GM12878 (cell line): ENCODE measurements at regions not wholly inside any gene's neighbourhood (a gene's known extent, or its start where the extent isn't known, plus 50 kb on each side); places are given as distances from the start of the nearest gene placed in this dataset.
A peak's percentile ranks its signal among the peaks of the same experiment; 100 is the strongest.

Experiments used
- MXI1 ChIP-seq: fragments of 150-350 bp; IDR thresholded peaks from 2 replicates; pipeline ENCODE4 v1.6.1; 2011; ENCODE audit warnings: low read depth, mild to moderate bottlenecking, inconsistent platforms, low read length, improper control_type of control experiment
- POLR2A ChIP-seq: IDR thresholded peaks from 2 replicates; pipeline ENCODE4 v1.6.1; 2011; ENCODE audit warnings: low read depth, mild to moderate bottlenecking, low read length
- RAD51 ChIP-seq: fragments of 450-650 bp; IDR thresholded peaks from 2 replicates; pipeline ENCODE4 v1.6.1; 2016; ENCODE audit warnings: moderate library complexity, mild to moderate bottlenecking, inconsistent platforms
- RCOR1 ChIP-seq: conservative IDR thresholded peaks from 2 replicates; pipeline ENCODE4 v1.6.1; 2012; ENCODE audit warnings: low read depth, low read length, improper control_type of control experiment
- REST ChIP-seq: IDR thresholded peaks from 2 replicates; pipeline ENCODE4 v1.6.1; 2012; ENCODE audit warnings: mild to moderate bottlenecking, low read depth, low read length
- RFX5 ChIP-seq: IDR thresholded peaks from 2 replicates; pipeline ENCODE4 v1.6.1; 2011; ENCODE audit warnings: low read depth, low read length, improper control_type of control experiment
- SMAD1 ChIP-seq: fragments of 450-650 bp; IDR thresholded peaks from 2 replicates; pipeline ENCODE4 v1.6.1; 2018; ENCODE audit warnings: mild to moderate bottlenecking, low read depth; ENCODE audit not compliant: partially characterized antibody
- USF2 ChIP-seq: IDR thresholded peaks from 2 replicates; pipeline ENCODE4 v1.6.1; 2011; ENCODE audit warnings: low read depth, low read length, improper control_type of control experiment, borderline replicate concordance
- YY1 ChIP-seq: IDR thresholded peaks from 2 replicates; pipeline ENCODE4 v1.6.1; 2011; ENCODE audit warnings: low read depth, mild to moderate bottlenecking, low read length
- ZBTB33 ChIP-seq: fragments of 450-650 bp; IDR thresholded peaks from 2 replicates; pipeline ENCODE4 v1.6.1; 2017; ENCODE audit warnings: mild to moderate bottlenecking
- ZNF274 ChIP-seq: IDR thresholded peaks from one replicate; pipeline ENCODE4 v1.8.0; 2011; ENCODE audit not compliant: insufficient read length, insufficient read depth

GRCh38 chr10:3902809-3903410 lies 117.9 kb upstream of the KLF6 start:
- no peak for TF ChIP-seq YY1
- TF ChIP-seq RCOR1, result no peak
- no peak for TF ChIP-seq SMAD1
- TF ChIP-seq USF2, result no peak
- no peak for TF ChIP-seq RFX5
- peak; percentile 20; the same call in 1 of the 2 replicates for TF ChIP-seq ZBTB33
- TF ChIP-seq RAD51, result no peak
- no peak for TF ChIP-seq REST
- no peak for TF ChIP-seq POLR2A
- TF ChIP-seq MXI1, result 0 out of 2 replicates have a peak, but pooled peaks have one; percentile 10
- TF ChIP-seq ZNF274, result no peak
